ENCODE measurements at regions not wholly inside any gene's neighbourhood (a gene's known extent, or its start where the extent isn't known, plus 50 kb on each side); places are given as distances from the start of the nearest gene placed in this dataset.
"Not testable (repeated sequence)": the region's sequence is repeated elsewhere in the genome, so short reads cannot be mapped to it uniquely, and the experiment has no call there.

DNA sequence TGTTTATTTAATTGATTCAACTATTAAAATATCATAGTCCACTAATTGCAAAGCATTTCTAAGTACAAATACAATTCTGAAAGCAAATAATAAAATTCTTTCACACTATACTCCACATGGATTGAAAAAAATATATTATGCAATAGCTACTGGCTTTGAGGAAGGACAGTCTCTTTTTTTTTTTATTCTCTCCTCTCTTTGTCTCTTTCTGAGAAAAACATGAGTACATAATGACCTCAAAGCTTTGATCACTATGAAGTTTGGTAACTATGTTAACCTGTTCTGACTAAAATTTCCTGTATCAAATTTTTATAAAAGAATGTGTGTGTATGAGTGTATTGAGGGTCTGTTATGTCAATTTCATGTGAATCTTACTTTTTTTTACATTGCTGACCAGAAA, 96.2 kb downstream of the RGS2 start:
- no peak for DNase-seq (ENCODE audit: low read depth in 3 of 3, low spot score in 2 of 3)

DNA sequence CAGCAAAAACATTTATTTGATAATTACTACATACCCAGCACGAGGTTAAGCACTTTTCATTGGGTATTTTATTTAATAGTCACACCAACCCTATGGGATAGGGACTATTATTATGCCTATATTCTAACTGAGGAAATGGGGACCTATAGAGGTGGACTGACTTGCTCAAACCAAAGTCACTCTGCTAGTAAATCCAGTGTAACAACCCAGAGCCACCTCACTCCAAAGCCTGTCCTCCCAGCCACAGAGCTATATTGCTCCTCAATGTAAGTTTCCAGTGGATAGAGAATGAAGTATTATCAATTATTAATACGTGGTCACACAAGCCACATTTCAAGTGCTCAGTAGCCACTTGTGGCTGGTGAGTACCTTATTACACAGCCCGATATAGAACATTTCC, 97.5 kb downstream of the RGS2 start:
- DNase-seq (ENCODE audit: low read depth in 3 of 3, low spot score in 2 of 3): no peak

DNA sequence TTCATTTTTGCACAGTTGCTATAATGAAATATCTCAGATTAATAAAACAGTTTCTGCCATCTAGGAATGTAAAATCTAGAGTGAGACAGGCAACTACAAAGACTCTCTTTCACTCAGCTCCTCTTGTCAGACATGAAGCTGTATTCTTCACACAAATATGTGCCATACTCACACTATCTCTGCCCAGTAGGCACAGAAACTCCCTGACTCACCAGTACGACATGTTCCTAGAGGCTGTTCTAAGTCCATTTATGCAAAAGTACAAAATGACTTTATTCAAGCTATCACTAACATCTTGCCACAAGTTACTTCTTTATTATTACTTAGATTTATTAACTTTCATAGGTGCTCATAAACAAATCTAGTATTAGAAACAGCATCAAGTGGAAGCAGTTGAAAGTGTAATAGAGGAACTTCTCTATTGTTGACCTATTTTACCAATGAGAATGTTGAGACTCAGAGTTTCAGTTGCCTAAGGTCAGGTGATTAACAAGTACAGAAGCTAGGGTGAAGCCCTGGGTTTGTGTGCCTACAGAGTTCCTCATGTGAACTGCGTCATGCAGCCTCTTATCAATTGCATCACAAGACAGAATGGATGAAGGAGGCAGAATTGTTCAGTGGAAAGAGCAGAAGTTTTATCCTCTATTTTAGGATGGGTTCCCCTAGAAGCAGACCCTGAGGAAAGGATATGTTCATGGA, 98.9 kb downstream of the RGS2 start:
- no peak for DNase-seq (ENCODE audit: low read depth in 3 of 3, low spot score in 2 of 3)

DNA sequence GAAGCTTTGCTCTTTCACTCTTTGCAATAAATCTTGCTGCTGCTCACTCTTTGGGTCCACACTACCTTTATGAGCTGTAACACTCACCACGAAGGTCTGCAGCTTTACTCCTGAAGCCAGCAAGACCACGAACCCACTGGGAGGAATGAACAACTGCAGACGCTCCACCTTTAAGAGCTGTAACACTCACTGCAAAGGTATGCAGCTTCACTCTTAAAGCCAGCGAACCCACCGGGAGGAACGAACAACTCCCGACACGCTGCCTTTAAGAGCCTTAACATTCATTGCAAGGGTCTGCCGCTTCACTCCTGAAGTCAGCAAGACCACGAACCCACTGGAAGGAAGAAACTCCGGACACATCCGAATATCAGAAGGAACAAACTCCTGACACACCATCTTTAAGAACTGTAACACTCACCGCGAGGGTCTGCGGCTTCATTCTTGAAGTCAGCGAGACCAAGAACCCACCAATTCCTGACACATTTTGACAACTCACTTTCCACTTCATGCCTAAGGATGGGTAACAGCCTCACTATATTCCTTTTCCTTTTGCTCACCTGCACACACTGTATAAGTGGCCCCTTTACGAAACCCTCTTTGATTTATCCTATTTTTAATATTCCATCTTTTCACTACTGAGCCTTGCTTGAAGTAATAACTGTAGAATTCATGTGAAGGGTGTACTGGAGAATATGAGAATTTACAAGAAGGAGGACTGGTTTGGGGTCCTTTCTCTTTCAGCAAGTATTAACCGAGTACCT, 103.2 kb downstream of the RGS2 start:
- not testable (repeated sequence) for DNase-seq (ENCODE audit: low read depth in 3 of 3, low spot score in 2 of 3)

DNA sequence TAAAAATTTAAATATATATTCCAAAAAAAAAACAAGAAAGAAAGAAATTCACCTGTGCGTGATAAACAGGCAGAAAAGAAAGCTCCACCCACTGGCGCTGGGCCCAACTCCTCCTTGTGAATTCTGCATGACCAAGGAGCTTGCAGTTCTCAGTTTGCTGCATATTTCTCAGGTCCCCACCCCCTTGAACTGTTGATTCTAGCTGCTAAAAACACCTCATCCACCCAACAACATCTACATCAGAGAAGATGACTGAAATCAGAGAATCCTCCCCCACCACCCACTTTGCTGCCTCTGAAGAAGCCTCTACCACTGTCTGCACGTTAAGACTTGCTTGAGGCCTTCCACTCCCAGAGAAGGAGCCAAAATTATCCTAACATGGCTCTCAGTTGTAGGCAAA, 104.8 kb downstream of the RGS2 start:
- DNase-seq (ENCODE audit: low read depth in 3 of 3, low spot score in 2 of 3): no peak

DNA sequence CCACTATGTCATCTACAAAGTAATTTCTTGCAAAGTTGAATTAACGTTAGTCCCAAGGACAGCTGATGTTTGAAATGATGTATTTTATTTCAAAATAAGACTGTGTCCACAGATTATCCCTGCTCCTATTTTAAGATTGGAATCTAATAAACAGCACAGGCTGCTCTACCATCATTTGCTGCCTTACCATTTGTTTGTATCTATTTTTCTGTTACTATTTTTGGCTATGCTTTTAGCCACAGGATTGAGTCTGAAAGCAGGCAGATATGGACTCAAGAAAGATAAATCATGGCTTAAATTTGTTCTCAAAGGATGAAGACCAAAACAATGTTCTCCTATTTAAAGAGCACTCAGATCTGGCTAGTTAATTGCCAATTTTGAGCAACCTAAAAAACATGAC, 105.3 kb downstream of the RGS2 start:
- no peak for DNase-seq (ENCODE audit: low read depth in 3 of 3, low spot score in 2 of 3)

DNA sequence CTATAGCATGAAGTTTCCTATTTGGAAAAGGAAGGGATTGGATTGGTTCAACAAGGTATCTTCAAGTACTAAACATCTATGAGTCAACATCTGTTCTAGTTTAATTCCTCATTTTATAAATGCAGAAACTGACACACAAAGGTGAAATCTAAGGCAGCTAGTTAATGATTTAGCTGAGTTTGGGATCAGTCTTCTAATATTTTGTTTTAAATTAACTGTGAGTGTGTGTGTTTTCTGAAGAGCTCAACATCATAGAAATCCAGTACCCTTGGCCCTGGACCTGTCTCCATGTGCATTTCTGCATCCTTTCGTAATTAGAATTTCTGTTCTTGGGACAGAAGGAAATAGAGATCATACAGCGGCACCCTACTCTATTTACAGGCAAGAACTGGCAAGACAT, 105.9 kb downstream of the RGS2 start:
- no peak for DNase-seq (ENCODE audit: low read depth in 3 of 3, low spot score in 2 of 3)

DNA sequence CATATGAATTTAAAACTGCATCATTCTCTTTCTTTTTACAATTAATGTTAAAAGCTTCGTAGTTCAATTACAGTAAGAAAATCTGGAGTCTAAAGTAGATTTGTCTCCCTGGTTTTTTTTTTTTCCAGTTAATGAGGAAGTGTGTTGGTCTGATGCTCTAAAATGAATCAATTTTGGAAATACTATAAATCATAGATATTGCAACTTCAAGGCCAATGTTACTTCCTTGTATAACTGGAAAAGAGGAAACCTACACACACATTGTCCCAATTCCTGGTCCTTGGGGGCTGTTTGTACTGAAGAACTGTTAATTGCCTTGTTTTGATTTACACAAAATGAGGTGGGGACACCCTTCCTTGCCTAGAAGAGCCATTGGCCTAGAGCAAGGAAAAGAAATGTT, 107.2 kb downstream of the RGS2 start:
- DNase-seq (ENCODE audit: low read depth in 3 of 3, low spot score in 2 of 3): no peak

DNA sequence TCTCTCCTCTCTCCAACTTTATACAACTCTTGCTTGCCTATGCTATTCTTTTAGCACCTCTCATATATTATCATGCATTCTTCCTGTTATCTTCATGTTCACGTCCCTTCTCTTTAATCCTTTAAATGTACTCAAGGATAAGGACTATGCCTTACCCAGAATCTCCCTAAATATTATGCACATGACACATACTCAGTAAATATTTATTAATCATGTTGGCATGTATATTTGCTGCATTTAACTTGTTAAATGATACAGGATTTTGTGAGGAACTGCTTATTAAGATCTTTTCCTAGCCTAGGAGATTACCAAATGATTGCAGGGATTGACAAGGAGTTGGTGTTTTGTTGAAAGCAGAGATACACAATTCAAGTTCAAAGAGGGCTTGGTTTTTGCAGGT, 109.4 kb downstream of the RGS2 start:
- no peak for DNase-seq (ENCODE audit: low read depth in 3 of 3, low spot score in 2 of 3)

DNA sequence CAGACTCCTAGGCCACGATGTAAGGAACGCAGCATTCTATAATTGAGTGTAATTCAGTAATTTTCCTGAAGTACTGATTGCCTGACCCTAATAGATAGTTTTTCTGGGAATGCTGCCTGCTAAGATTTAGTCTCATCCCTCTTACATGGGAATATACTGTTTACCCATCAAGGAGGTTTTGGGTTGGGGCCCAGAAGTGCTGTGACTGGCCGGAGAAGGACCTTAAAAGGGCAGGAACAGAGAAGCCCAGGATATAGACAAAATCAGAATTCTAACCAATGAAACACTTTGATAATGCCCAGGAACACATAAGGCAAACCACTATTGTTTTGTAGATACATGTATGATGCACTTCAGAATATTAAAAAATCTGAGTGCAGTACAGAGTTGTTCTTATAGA, 111.6 kb downstream of the RGS2 start:
- DNase-seq (ENCODE audit: low read depth in 3 of 3, low spot score in 2 of 3): no peak

DNA sequence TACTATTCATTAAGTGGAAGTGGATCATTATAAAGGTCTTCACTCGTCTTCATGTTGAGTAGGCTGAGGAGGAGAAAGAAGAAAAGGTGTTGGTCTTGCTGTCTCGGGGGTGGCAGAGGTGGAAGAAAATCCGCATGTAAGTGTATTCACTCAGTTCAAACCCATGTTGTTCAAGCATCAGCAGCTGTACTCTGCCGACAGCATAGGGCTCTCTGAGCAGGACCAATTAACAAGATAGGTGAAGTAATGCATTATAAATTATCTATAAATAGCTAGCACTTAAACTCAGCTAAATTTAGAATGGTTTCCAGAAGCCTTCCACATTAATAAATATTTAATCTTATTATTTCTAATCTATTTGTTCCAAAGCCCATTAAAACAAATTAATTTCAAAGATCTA, 116.8 kb downstream of the RGS2 start:
- DNase-seq (ENCODE audit: low read depth in 3 of 3, low spot score in 2 of 3): no peak

DNA sequence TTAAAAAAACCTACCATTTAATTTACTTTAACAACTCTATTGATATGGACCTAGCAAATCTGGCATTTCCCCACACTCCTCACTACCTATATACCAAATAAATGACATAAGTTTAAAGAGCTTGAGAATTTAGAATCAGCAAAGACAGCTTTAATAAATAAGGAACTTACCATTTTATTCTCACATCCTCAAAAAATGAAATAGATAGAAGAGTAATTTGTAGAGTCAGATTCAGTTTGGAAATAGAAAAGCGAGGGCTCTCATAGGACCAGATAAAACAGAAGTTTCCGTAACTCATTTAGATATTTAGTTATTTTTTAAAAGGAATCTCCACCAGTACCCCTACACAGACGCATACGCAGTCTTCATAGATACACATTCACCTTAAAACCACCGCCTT, 117.9 kb downstream of the RGS2 start:
- no peak for DNase-seq (ENCODE audit: low read depth in 3 of 3, low spot score in 2 of 3)

DNA sequence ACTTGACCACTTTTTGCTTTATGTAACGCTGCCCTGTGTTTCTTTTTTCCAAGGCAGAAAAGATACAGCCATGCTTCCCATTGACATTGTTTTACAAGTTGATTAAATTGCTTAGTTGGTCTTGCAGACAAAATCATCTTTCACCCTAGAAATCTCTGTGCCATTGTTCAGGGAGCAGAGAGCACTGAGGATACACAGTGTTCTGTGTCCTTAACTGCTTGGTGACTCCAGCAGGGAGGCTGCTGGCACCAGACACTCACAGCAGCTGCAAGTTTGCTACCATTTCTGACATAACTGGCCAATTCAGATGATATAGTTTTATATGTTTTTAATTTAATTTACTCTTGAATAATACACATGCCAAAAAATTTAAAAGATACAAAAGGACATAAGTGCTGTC, 118.7 kb downstream of the RGS2 start:
- DNase-seq (ENCODE audit: low read depth in 3 of 3, low spot score in 2 of 3): no peak

DNA sequence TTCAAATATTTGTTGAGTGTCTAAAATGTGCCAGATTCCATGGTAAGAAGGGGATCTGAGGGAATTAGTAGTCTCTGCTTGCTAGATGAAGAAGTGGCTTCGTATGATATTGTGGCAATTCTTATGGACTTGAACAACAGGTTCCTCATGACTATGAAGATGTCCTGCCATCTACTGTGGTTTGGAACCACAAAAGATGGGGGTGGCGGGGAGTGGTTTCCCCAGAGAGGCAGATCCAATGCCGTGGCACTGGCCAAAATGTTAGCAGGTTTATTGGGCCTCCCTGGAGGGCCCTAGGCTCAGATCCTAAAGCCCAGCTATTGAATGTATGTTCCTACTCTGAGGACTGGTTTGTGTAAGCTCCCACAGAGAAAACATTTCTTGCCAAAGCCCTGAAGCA, 120.8 kb downstream of the RGS2 start:
- DNase-seq (ENCODE audit: low read depth in 3 of 3, low spot score in 2 of 3): no peak

DNA sequence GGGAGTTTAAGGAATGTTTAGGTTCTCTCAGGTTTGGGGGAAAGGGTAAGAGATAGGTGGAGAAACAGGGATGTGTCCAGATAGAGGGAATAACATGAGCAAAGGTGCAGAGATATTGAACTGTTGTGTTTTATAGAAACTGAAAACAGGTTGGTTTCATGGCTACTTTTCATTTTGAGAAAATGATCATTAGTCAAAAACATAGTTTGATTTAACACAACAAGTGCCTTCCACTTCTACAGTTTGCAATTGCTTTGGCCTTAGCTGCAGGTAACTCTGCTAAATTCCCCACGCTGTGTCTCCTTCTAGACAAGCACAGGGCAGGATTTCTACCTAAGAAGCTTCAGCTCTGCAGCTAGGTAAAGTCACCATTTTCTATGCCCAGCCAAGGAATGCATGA, 124.9 kb downstream of the RGS2 start:
- no peak for DNase-seq (ENCODE audit: low read depth in 3 of 3, low spot score in 2 of 3)

DNA sequence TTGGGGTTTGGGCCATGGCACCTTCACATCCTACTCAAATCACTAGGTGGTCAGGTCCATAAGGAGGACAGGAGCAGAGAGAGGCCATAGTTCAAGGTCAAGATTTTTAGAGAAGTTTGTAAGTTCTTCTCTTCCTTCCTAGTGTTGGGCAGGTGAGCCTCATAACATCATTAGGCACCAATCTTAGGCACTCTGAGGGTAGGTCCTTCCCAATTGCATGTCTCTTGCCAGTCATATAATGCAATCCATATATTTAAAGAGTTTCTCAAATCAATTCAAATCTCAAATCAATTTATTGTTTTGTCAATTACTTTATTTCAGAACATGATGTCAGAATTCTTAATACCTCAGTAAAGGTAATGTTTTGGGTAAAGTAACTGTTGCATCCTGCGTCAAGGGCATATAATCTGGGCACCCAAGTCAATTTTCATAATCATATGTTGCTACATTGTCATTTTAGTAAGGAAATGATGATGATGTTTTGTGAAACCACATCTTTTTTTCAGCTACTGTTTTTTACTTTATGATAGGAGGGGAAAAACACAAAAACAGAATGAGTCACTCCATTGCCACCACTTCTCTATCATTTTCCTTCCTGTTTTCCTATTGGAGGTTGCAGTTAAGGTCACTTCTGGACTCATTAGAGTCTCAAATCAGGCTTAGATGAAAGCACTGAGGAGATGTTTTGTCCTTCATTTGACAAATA, 122.7 kb downstream of the UCHL5 start:
- no peak for DNase-seq (ENCODE audit: low read depth in 3 of 3, low spot score in 2 of 3)

DNA sequence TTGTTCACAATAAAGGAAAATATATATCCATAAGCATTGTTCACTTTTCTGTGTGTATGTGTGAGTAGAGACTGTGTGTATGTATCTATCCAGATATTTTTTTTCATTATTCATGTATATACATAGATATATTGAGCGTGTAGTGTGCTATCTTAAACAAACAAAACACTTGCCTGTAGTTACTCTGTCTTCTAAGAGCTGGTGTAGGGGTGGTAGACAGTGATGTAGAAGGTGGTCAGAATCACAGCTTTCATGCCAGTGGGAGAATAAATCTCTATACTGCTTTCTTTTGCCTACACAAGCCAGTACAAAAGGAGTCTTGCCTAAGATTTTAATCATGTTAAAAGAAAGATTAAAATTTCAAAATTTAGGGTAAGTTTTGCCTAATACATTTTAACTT, 122.0 kb downstream of the UCHL5 start:
- DNase-seq (ENCODE audit: low read depth in 3 of 3, low spot score in 2 of 3): no peak

DNA sequence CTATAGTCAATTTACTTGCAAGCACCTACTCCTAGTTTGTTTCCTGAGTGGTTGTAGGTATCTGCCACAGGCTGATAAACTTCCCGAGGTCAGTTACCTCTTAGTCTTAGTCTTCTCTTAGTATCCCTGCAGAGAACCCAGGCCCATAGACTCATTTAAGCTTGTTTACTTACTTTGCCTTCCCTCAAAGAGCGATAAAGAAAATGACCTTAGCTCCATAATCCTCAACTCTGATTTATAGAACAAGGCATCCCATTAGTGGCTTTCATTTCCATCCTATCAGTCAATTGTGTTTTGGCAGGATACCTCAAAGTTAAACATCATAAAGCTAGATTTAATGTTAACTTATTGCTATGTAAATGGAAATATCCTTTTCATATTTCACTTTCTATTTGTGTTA, 119.7 kb downstream of the UCHL5 start:
- no peak for DNase-seq (ENCODE audit: low read depth in 3 of 3, low spot score in 2 of 3)

DNA sequence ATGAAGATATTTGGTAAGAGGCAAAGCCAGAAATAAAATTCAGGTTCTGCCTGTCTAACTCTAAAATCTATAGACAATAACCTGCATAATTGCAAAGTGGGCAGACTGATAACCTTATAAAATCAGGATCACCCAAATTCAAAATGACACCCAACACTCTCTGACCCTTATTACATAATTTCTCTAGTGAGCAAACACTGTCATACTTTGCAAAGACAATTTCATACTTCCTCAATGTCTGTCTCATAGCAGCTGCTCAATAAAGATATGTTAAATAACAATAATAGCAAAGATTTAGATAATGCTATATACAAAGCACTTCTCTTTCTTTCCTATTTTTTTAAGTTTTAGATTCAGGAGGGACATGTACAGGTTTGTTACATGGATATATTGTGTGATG, 118.5 kb downstream of the UCHL5 start:
- no peak for DNase-seq (ENCODE audit: low read depth in 3 of 3, low spot score in 2 of 3)

DNA sequence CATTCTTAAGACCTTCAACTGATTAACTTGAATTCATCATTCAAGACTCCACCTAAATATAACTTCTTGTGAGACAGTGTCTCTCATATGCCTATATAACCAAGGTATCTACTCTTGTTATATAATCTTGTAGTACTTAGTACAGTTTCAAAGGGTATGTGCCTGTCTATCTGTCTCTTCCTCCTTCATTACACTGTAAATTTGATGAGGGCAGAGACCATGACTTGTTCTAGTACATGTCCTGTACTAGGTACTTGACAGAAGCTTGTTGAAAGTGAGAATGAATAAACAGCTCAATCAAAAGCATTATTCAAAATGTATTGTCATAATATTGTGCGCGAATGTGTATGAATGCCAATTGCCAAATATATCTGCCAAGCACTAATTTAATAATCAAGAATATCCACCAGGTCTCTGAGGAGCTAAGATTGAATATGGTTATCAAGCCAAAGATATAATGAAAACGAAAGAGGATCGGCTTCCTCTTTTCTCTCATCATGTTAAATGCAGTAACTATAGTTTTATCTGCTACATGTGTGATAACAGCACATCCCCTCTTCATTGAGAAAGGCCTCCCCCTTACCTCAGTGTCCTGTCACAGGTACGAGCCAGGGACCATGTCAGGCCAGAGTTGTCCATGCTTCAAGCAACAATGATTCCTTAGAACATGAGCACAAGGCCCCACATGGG, 117.3 kb downstream of the UCHL5 start:
- DNase-seq (ENCODE audit: low read depth in 3 of 3, low spot score in 2 of 3): no peak

DNA sequence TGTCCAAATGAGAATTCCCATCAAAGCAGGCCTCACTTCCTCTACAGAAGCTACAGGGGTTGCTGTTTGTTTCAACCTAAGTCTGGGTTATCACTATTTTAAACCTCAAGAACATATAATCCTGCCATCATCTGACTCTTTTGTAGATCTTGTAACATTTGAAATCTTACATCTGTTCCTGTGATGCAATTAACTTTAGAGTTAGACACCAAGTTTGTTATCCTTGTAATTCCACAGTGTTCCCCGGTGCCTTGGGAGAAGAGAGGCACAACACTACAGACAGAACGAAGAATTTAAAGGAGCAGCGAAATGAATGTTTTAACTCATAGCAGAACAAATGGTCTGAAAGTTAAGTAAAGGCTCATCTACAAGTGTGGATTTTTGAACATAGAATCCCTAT, 116.1 kb downstream of the UCHL5 start:
- no peak for DNase-seq (ENCODE audit: low read depth in 3 of 3, low spot score in 2 of 3)

Measured in right renal cortex interstitium (tissue), 3 donors.